HG03457 (cell line): ENCODE measurements at regions not wholly inside any gene's neighbourhood (a gene's known extent, or its start where the extent isn't known, plus 50 kb on each side); places are given as distances from the start of the nearest gene placed in this dataset.

Source experiments
- ATAC-seq: cut with Tn5 transposase; IDR thresholded peaks from one replicate; pipeline ENCODE4 v1.9.1; 2021; ENCODE audit warnings: moderate number of reproducible peaks; ENCODE audit not compliant: unreplicated experiment

DNA sequence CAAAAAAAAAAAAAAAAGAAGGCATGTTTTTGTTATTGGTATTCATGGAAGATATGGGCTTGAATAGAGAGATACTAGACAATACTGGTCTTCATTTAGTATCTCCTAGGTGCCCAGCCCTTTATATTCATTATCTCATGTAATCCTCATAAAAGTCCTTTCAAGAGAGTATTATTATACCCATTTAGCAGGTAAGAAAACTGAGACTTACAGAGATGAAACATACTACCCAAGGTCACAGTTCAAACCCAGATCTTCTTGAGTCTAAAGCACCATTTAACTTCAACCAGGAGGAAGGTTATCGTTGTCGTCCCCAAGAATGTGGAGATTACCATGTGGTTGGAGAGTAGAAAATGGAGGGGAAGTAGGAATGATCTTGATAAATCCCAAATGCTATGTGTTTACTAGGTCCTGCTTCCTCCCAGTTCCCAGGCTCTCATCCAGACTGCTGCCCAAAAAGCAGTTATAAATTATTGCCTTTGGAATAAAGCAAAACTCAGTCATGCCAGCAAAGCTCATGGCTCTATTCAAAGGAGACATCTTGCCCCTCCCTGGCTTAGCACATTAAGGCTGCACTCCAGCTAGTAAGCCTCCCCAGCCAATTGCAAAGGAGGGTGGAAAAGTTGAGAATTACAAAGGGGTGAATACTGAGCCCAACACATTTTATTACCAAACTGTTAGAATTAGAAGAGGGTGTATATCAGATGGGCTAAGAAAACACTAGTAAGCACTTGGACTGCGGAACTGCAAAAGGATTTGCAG lies 163.9 kb downstream of the PIK3R1 start:
- no peak for ATAC-seq

DNA sequence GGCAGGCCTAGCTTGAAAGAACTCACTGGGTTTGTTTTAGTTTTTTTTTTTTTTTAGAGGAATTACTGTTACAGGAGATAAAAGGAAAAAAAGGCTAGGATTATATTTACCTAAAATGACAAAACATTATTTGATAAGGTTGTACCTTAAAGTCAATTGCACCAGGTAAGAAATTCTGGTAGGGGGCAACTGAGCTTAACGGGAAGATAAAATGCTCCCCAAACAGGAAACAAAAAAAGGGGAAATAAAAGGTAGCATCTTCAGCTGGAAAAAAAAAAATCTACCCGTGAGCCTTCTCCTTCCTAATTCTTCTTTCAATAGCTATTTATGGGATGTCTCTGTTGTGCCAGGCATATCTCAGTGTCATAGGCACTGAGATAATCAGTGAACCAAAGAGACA lies 164.5 kb downstream of the PIK3R1 start:
- no peak for ATAC-seq

DNA sequence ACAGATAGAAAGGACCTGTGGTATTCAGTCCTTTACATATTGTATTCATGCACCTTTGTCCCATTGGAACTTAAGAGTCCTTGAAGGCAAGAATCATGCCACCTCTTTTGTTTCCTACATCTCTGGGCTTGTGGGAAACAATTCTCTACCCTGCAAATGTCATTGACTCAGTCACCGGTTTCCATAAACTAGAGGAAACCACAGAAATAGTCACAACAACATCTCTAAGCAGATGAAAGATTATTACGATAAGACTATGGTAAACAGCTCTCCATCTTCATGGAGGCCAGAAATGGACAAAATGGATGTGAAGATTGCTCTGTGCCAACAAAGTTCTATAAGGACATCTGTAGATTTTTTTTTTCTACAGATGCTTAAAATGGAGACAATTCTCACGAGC lies 165.5 kb downstream of the PIK3R1 start:
- ATAC-seq, result no peak

DNA sequence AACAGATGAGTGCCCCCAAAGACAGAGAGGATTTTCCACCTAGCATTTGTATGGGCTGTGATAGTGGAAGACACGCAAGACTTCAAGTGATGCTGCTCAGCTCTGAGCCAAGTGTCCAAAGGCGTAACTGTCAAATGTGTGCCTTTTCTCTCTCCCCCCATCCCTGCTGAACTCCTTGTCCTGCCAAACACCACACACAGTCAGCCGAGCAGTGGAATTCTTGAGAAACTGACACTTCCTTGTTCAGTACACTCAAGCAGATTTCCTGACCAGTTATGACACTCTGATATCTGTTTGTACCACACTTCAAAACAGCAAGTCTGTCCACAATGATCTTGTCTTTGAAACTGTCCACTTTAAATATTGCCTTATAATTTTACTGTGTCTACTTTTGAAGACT lies 166.4 kb downstream of the PIK3R1 start:
- no peak for ATAC-seq

DNA sequence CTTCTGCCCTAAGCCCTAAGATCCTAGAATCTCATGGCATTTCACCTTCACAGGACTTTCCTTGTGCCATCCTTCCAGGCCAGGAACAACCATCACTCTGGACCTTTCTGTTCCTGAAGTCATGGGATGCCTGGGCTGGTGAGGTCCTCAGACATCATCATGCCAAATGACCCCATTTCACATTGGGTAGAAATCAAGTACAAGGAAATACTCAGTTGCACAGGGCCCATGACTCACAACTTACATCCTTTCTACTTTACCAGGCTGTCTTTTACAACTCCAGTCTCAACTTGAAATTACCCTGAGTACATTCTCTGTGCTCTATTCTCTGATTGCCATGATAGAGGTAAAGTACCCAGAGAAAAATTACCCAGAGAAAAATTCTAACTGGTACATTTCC lies 167.1 kb downstream of the PIK3R1 start:
- no peak for ATAC-seq

DNA sequence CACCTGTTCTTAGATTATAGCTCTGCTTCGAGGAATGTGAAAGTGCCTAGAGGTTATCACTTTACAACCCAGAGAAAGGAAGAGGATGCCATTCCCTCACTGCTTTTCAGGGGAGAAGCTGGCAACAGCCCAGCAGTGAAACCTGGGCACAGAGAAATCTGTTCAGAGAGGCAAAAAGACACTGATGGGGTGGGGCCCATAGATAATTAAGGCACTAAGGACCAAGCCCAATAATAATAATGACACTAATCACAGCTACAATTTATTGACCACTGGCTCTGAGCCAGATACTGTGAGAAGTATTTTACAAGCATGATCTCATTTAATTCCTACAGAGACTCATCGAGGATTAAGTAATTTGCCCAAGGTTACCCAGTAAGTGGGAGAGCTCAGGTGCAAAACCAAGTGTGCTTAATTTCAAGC lies 168.3 kb downstream of the PIK3R1 start:
- ATAC-seq, result no peak

DNA sequence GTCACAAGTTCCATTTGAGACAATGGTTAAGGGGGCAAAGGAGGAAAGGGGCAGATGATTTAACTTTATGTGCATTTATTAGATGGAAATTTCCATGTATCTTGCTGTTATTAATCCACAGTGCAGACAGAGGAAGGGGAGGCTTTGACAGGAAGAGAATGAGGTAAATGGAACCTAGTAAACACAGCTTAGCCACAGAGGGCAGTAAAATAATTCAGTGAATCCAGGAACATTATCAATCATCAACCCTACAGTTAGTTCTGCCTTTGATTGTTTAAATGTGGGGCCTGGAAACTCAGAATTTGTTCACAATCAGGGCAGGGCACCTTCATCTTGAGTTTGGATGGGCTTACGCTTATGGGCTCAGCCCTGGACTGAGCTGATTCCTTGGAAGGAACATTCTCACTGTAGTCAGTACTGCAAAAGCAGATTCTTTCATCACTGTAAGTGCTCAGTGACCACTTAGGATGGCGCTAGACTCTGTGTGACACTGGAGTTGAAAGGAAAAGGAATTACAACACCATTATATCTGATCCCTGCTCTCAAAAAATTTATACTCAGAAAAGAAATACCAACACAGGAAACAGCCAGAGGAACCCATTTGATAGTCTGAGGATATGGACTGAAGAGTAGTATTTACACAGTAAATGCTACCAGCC lies 169.5 kb downstream of the PIK3R1 start:
- ATAC-seq, result no peak

DNA sequence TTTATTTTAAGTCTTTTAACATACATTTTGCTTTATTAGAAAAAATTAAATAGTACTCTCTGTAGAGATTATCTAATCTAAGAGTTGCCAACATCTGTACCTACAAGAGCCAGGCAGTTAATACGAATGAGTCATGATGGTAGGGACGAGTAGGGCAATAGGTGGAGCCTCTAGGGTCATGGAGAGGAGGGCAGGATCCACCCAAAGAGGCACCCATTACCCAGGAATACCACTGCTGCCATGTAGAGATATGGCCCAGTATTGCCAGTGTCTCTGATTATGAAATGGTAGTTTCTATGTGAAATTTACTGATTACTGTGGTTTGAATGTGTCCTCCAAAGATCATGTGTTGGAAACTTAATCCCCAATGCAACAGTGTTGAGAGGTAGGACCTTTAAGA lies 170.4 kb downstream of the PIK3R1 start:
- no peak for ATAC-seq

DNA sequence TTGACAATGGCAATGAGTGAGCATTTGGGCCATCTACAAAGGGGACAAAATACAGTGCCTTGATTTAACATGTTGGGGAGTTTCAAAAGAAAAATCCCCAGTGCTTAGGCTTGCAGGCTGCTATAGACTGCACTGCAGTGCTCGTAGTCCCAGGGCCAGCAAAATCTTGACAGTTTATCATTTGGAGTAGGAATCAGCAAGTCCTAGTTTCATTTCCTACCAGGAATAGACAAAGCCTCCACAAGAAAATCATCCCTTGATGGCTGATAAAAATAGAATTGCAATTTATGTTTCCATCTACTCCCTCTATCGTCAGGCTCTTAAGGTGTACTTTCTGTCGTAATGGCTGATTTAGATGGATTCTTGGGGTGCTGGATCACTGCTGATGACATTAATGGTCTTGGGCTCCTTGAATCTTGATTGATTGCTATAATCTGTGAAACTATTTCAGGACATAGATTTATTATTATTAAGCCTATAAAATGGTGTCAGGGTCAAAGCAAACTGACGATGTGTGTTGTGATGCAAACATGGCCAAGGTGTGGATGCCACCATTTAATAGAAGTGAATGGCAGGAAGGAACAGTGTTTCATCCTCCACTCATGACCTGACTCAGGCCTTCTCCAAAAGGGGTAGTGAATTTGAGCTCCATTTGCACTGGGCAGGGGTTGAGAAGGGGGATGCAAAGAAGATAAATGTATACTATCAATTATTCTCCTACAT lies 171.7 kb downstream of the PIK3R1 start:
- ATAC-seq, result no peak

DNA sequence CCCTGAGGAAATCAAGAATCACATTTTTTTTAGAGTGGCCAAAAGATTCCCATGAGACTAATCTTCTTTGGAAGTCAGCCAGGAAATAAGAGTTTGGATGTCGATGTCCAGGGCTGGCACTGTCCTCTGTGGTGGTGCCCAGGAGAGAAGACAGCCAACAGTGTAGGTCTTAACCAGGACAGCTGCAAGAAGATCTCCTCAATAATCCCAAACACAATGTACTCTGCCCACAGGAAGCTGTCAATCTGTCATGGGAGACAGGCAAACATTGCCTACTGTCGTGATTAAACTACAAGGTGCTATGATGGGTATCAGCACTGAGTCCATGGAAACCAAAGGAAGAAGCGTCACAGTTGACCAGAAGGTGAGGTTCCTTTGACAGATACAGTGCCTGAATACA lies 174.1 kb downstream of the PIK3R1 start:
- no peak for ATAC-seq

DNA sequence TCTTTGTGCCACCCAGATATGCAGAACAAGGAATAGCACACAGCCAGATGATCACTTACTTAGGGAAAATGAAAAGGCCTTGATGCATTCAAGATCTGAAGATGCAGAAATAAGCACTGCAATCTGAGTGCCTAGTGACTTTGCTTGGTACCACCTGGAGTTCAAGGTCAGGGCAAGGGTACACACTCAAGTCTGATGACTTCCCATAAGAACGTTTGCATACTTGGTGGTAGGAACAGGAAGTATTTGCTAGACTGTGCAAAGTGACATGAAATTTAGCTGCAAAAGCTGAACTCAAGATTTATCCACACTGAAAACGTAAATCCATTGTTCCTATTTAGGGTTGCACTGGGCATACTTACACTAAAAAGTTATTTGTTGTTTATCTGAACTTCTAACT lies 177.1 kb downstream of the PIK3R1 start:
- no peak for ATAC-seq

DNA sequence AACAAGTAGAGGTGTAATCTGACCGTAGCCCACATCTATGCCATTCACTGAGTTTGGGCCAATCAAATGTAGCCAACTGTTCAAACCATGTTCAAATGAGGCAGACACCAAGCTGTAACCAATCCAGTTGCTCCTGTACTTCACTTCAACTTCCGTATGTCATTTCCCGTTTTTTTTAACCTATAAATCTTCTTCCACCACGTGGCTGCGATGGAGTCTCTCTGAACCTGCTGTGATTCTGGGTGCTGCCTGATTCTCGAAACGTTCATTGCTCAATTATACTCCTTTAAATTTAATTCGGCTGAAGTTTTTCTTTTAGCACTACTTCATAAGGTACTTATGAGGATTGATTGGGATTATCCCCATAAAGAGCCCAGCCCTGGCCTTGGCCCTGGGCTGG lies 179.7 kb downstream of the PIK3R1 start:
- ATAC-seq, result no peak

DNA sequence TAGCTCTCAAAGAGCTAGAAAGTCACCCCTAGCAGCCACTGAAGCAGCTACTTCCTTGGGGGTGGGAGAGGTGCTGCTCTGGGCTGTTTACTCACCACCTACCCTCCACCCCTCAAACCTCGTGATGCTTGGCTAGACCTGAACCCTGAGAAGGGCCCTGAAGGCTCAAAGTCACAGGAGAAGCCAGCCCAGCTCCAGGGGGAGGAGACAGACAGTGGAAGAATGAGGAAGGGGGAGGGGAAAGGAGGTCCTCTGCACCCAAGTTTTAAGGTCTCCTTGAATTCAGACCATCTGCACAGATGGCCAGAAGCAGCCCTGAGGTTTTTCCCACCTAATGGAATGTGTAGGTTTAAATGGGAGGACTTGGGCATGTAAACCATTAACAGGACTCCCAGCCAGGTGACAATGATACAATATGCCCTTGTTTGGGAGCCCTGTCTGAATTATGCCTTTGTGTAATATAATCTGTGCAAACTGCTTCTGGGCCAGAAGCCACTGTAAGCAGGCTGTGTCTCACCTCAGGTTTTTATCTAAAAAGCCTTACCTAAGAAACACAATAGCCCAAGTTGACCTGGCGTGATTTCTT lies 180.5 kb downstream of the PIK3R1 start:
- ATAC-seq, result no peak

DNA sequence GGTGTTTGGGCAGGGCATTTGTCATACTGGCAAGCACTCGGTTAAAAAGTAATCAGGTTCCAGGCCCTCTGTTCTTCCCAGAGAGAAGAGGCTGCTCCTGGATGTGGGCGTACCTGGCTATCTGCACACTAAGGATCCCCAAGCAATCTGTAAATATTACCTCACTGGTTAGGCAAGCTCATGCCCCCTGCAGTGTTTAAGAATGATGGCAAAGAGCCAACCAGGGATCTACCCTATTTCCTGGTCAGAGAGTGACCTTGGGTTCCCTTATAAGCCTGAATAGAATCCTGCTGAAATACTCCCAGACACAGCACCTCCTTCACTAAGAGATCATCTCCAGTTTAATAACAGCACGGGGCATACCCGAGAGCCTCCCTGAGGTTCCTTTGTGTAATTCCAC lies 181.2 kb downstream of the PIK3R1 start:
- no peak for ATAC-seq

DNA sequence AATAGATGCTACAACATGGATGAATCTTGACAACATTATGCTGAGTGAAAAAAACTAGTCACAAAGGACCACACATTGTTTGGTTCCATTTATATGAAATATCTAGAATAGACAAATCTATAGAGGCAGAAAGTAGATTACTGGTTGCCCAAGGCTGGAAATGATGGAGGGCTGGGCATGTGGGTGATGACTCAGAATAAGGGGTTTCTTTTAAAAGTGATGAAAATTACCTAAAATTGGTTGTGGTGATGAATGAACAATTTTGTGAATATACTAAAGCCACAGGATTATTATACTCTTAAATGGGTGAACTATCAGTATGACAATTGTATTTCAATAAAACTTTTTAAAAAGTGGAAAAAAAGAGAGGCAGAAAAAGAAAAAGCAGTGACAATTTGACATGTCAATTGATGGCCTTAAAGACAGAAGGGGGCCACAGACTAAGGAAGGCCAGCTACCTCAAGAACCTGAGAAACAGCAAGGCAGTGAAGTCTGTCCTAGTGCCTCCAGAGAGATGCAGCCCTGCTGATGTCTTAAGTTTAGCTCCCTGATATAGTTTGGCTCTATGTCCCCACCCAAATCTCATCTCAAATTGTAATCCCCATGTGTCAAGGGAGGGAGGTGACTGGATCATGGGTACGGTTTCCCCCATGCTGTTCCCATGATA lies 182.7 kb downstream of the PIK3R1 start:
- ATAC-seq, result no peak

DNA sequence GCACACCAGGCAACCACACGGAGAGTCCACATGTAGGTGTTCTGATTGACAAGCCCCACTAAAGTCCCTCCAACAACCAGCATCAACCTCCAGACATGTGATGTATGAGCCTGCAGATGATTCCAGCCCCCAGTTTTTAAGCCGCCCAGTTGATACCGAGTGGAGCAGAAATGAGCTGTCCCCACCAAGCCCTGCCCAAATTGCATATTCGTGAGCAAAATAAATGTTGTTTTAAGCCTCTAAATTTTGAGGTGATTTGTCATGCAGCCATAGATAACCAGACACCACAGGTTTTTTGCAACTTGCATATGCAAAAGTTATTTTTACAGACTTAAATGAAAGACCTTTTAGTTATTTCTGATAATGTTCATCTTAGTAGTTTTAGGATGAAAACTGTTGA lies 187.7 kb downstream of the PIK3R1 start:
- ATAC-seq, result no peak

DNA sequence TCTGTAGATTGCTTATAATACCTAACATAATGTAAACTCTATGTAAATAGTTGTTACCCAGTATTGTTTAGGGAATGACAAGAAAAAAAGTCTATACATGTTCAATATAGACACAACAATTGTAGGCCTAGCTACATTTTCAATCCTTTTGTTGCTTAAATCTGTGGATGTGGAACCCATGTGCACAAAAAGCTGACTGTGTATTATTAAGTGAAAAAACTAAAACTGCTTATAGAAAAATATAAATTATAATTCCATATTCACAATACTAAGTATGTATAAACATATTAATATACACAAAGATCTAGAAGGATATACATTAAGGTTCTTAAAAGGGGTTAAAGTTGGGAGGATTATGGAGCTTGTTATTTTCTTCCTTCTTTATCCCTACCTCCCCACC lies 188.7 kb downstream of the PIK3R1 start:
- ATAC-seq, result no peak

DNA sequence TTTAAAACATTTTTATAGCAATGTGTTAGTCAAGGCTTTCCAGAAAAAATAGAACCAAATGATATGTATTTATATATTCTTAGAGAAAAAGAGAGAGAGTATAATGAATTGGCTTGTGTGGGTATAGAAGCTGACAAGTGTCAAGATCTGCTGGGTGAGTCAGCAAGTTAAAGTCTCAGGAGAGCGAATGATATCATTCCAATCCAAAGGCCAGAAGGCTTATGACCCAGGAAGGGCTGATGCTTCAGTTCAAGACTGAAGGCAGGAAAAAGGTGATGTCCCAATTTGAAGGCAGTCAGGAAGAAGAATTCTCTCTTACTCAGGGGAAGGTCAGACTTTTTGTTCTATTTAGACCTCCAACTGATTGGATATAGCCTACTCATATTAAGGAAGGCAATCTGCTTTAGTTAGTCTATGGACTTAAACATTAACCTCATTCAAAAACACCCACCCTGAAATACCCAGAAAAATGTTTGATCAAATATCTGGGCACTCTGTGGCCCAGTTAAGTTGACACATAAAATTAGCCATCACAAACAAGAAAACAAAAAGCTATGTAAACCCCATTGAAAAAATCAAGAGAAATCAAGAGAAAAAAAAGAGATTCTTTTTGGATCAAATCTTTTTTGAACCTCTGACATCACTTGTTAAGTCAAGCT lies 189.6 kb downstream of the PIK3R1 start:
- ATAC-seq, result no peak

DNA sequence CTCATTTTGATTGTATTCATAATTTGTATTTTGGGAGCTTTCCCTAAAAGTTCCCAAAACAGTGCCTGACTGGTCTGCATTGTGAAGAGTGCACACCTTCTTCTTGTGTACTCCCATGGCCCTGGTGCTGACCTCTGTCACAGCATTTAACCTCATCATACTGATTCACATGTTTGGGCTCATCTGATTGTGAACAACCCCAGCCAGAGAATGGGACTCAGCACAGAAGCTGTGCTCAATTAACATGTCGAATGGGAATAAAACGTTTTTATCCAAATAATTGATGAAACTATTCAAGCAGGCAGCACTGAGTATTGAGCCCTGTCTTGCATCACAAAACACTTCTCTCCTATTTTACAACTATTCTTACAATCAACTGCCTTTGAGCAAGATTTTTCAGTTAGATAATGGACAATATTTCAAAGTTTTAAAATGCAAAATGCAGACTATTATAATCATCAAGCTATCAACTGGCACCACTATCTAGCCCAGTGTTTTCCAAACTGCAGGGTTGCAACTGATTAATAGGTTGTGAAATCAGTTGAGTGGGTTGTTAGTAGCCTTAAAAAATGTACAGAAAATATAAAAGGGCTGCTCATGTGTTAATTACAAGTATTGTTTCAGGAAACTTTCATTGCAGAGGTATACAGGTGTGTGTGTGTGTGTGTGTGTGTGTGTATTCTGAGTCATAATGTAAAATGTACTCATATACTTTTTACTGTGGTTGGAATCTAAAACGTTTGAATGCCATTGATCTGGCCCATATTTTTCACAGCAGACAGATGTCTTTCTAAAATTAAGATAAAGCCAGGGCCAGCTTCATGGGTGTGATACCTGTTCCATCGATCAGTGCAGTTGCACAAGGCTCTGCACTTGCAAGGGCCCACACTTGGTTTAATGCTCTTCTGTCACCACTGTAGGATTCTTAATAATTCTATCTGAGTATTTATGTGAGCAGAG lies 190.5 kb downstream of the PIK3R1 start:
- ATAC-seq, result no peak
